Smooth muscle cell (in vitro differentiated cells): ENCODE measurements at regions not wholly inside any gene's neighbourhood (a gene's known extent, or its start where the extent isn't known, plus 50 kb on each side); places are given as distances from the start of the nearest gene placed in this dataset.
A peak's percentile ranks its signal among the peaks of the same experiment; 100 is the strongest.

Experiments
- DNase-seq: peaks from one replicate; lab custom pipeline; 2025; ENCODE audit not compliant: unreplicated experiment; lab: John Stamatoyannopoulos, UW
- H2AFZ ChIP-seq: fragments of 200-600 bp; sonication (generic); 2 replicates; pipeline ENCODE4 v1.6.0; 2016; ENCODE audit warnings: antibody characterized with exemption, low read depth, mild to moderate bottlenecking
- H3F3A ChIP-seq: fragments of 200-600 bp; sonication (generic); 2 replicates; pipeline ENCODE4 v1.6.0; 2017; ENCODE audit warnings: antibody characterized with exemption, low read depth
- H3K27ac ChIP-seq: fragments of 200-600 bp; sonication (generic); 2 replicates; pipeline ENCODE4 v1.5.1; 2016; ENCODE audit warnings: low read depth, mild to moderate bottlenecking
- H3K27me3 ChIP-seq: fragments of 200-600 bp; sonication (generic); 2 replicates; pipeline ENCODE4 v1.6.1; 2016; ENCODE audit warnings: low read depth, mild to moderate bottlenecking
- H3K36me3 ChIP-seq: fragments of 200-600 bp; sonication (generic); 2 replicates; pipeline ENCODE4 v1.5.1; 2016; ENCODE audit warnings: low read depth
- H3K4me1 ChIP-seq: fragments of 200-600 bp; sonication (generic); 2 replicates; pipeline ENCODE4 v1.5.1; 2016; ENCODE audit warnings: low read depth
- H3K4me2 ChIP-seq: fragments of 200-600 bp; sonication (generic); 2 replicates; pipeline ENCODE4 v1.6.0; 2016; ENCODE audit warnings: mild to moderate bottlenecking
- H3K4me3 ChIP-seq: fragments of 200-600 bp; sonication (generic); 2 replicates; pipeline ENCODE4 v1.5.1; 2016; ENCODE audit warnings: mild to moderate bottlenecking
- H3K79me2 ChIP-seq: fragments of 200-600 bp; sonication (generic); 2 replicates; pipeline ENCODE4 v1.6.0; 2016; ENCODE audit warnings: low read depth, mild to moderate bottlenecking
- H3K9ac ChIP-seq: fragments of 200-600 bp; sonication (generic); 2 replicates; pipeline ENCODE4 v1.6.0; 2016; ENCODE audit warnings: low read depth
- H3K9me3 ChIP-seq: fragments of 200-600 bp; sonication (generic); replicated peaks from 2 replicates; pipeline ENCODE4 v1.5.1; 2016; ENCODE audit warnings: low read depth
- H4K20me1 ChIP-seq: fragments of 200-600 bp; sonication (generic); 2 replicates; pipeline ENCODE4 v1.6.0; 2016; ENCODE audit warnings: low read depth
- CTCF ChIP-seq: fragments of 200-600 bp; sonication (generic); IDR thresholded peaks from 2 replicates; pipeline ENCODE4 v1.5.1; 2017; ENCODE audit warnings: borderline replicate concordance, mild to moderate bottlenecking, antibody characterized with exemption; ENCODE audit not compliant: insufficient read depth, poor library complexity, severe bottlenecking
- WGBS: methylation state at CpG from one replicate; pipeline ENCODE4 v1.1.7; 2016; ENCODE audit warnings: low lambda C conversion rate; 5-methylcytosine and 5-hydroxymethylcytosine counted together

GRCh38 chr7:51666751-51667150, 350.1 kb upstream of the COBL start:
- DNase-seq: no peak
- Histone ChIP-seq H3K4me1 (peaks cover 6% of the 10 kb centered on the region), H3K9ac (no peak overlapping the region), H3K4me3 (no peak overlapping the region), H2AFZ (no peak overlapping the region), H4K20me1 (no peaks in the 10 kb centered on the region), H3K9me3 (no peaks in the 10 kb centered on the region), H3K27me3 (no peaks in the 10 kb centered on the region), H3K4me2 (no peak overlapping the region), H3K79me2 (no peaks in the 10 kb centered on the region), H3K36me3 (no peaks in the 10 kb centered on the region), H3K27ac (no peak overlapping the region), H3F3A (peaks cover 4% of the 10 kb centered on the region)
- peak; percentile 8 for TF ChIP-seq CTCF
- WGBS: 51% methylated on average over 5 of the region's 5 CpGs

GRCh38 chr7:51666266-51666665, 349.7 kb upstream of the COBL start:
- 55% methylated on average over 3 of the region's 3 CpGs for WGBS
- no peaks in the 10 kb centered on the region for H3K27me3 ChIP-seq
- no peak overlapping the region for H3K4me2 ChIP-seq

GRCh38 chr7:51665045-51665780, 348.6 kb upstream of the COBL start:
- no peak overlapping the region for H3K4me2 ChIP-seq
- no peaks in the 10 kb centered on the region for H3K27me3 ChIP-seq
- H3K4me1 ChIP-seq: peaks cover 6% of the 10 kb centered on the region
- 87% methylated on average over 7 of the region's 7 CpGs for WGBS
- H3K79me2 ChIP-seq: no peaks in the 10 kb centered on the region
- H4K20me1 ChIP-seq: no peaks in the 10 kb centered on the region
- no peak for DNase-seq
- no peak overlapping the region for H3K9ac ChIP-seq
- H3K36me3 ChIP-seq: no peaks in the 10 kb centered on the region
- H3F3A ChIP-seq: peaks cover 4% of the 10 kb centered on the region
- H3K27ac ChIP-seq: no peak overlapping the region
- H3K4me3 ChIP-seq: no peak overlapping the region
- no peaks in the 10 kb centered on the region for H3K9me3 ChIP-seq
- no peak for TF ChIP-seq CTCF
- H2AFZ ChIP-seq: no peak overlapping the region

More at GRCh38 chr7:51666266-51666665, 349.7 kb upstream of the COBL start:
- no peaks in the 10 kb centered on the region for H3K36me3 ChIP-seq
- H3K79me2 ChIP-seq: no peaks in the 10 kb centered on the region
- no peak overlapping the region for H3K9ac ChIP-seq
- no peaks in the 10 kb centered on the region for H4K20me1 ChIP-seq
- peaks cover 6% of the 10 kb centered on the region for H3K4me1 ChIP-seq
- no peak for DNase-seq
- H3K27ac ChIP-seq: no peak overlapping the region
- H3F3A ChIP-seq: peaks cover 4% of the 10 kb centered on the region
- no peak overlapping the region for H2AFZ ChIP-seq
- no peak for TF ChIP-seq CTCF
- no peaks in the 10 kb centered on the region for H3K9me3 ChIP-seq
- H3K4me3 ChIP-seq: no peak overlapping the region

- no peak overlapping the region for H3K9ac ChIP-seq
- TF ChIP-seq CTCF: no peak
- no peak overlapping the region for H3K4me2 ChIP-seq
- H4K20me1 ChIP-seq: no peaks in the 10 kb centered on the region
- DNase-seq: no peak
- H3K27me3 ChIP-seq: no peaks in the 10 kb centered on the region
- 96% methylated on average over 7 of the region's 7 CpGs for WGBS
- no peak overlapping the region for H3K27ac ChIP-seq
- H2AFZ ChIP-seq: no peak overlapping the region
- H3K4me3 ChIP-seq: no peak overlapping the region
- no peaks in the 10 kb centered on the region for H3F3A ChIP-seq
- peaks cover 1% of the 10 kb centered on the region for H3K4me1 ChIP-seq
- H3K36me3 ChIP-seq: no peaks in the 10 kb centered on the region
- no peaks in the 10 kb centered on the region for H3K79me2 ChIP-seq
- H3K9me3 ChIP-seq: no peaks in the 10 kb centered on the region
Observed at GRCh38 chr7:51660516-51660915, 343.9 kb upstream of the COBL start.
